Cardiac fibroblast (primary cell): ENCODE measurements at regions not wholly inside any gene's neighbourhood (a gene's known extent, or its start where the extent isn't known, plus 50 kb on each side); places are given as distances from the start of the nearest gene placed in this dataset.
A peak's percentile ranks its signal among the peaks of the same experiment; 100 is the strongest.

Source experiments
- DNase-seq, 2 donors: peaks; one replicate each; pipeline versions ENCODE4 v3.0.0 to v3.0.0-alpha.2; 2010; ENCODE audit warnings: low read depth in 2 of 2
- H3K4me3 ChIP-seq, 2 donors: replicated peaks in 1 of 2; 1 replicate in 1 of 2; 2 replicates in 1 of 2; pipeline ENCODE4 v1.5.1; 2011; ENCODE audit warnings: low read depth in 2 of 2, low read length in 2 of 2, mild to moderate bottlenecking in 2 of 2, moderate library complexity in 1 of 2
- TF ChIP-seq, protein P1 (sequence below): IDR thresholded peaks from one replicate; pipeline ENCODE4 v1.5.1; 2011; ENCODE audit warnings: low read depth, mild to moderate bottlenecking, low read length, inconsistent platforms

DNA sequence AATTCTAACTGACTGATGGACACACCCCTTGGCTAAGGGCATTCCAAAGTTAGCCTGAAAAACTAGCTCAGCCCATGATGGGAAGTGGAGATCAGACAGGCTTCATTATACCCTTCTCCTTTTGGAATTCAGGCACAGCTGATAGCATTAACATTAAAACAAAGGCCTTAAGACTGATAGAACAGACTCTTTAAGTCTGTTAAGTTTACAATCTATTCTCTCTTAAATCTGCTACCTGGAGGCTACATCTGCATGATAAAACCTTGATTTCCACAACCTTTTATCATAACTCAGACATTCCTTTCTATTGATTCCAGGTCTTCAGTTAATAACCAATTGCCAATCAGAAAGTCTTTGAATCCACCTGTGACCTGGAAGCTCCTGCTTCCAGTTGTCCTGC is 281.4 kb downstream of the TUSC1 start:
- TF ChIP-seq, protein P1, sequence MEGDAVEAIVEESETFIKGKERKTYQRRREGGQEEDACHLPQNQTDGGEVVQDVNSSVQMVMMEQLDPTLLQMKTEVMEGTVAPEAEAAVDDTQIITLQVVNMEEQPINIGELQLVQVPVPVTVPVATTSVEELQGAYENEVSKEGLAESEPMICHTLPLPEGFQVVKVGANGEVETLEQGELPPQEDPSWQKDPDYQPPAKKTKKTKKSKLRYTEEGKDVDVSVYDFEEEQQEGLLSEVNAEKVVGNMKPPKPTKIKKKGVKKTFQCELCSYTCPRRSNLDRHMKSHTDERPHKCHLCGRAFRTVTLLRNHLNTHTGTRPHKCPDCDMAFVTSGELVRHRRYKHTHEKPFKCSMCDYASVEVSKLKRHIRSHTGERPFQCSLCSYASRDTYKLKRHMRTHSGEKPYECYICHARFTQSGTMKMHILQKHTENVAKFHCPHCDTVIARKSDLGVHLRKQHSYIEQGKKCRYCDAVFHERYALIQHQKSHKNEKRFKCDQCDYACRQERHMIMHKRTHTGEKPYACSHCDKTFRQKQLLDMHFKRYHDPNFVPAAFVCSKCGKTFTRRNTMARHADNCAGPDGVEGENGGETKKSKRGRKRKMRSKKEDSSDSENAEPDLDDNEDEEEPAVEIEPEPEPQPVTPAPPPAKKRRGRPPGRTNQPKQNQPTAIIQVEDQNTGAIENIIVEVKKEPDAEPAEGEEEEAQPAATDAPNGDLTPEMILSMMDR = no peak
- DNase-seq = no peak
- H3K4me3 ChIP-seq = no peak overlapping the region

DNA sequence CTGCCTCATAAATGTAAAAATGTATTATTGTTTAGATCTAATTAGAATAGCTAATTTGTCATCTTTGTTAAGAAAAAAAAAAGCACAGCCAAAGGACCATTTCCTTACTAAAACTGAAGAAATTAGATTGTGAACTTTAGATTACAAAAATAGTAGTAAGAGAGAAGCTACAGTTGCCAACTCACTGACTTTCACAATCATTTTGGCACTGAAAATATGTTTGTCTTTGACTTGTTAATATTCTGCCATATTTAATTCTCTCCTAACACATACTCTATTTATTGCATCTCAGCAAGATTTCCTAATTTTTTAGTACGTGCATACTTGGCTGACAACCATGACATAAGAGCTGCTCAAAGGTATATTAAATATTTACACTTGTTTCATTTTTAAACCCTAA is 297.1 kb downstream of the TUSC1 start:
- no peak for DNase-seq

DNA sequence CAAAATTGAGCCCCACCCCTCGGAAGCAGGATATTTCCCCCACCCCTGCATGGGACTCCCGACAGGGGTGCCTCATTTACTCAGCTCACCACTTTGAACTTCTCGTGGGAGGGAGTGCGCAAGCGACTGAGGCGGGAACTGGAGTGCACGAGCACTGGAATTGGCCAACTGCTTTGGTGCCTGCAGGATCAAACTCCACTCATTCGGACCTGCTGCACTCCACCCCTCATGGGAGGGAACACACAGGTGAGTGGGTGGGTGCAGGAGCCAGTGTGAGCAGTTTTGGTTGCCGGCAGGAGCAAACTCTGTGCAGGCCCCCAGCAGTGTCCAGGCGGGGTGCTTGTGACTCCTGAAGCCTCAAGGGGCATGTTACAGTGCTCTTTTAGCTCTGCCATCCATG is 301.2 kb downstream of the TUSC1 start:
- TF ChIP-seq, protein P1 = no peak
- H3K4me3 ChIP-seq = no peak overlapping the region
- no peak for DNase-seq

More for the DNA sequence above, 297.1 kb downstream of the TUSC1 start:
- TF ChIP-seq, protein P1 = no peak
- H3K4me3 ChIP-seq = no peak overlapping the region

DNA sequence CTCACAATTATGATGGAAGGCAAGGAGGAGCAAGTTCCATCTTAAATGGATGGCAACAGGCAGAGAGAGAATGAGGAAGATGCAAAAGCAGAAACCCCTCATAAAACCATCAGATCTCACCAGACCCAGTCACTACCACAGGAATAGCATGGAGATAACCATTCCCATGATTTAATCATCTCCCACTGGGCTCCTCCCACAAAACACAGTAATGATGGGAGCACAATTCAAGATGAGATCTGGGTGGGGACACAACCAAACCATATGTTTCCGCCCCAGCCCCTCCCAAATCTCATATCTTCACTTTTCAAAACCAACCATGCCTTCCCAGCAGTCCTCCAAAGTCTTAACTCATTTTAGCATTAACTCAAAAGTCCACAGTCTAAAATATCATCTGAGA is 304.0 kb downstream of the TUSC1 start:
- H3K4me3 ChIP-seq = no peak overlapping the region
- TF ChIP-seq, protein P1 = no peak
- no peak for DNase-seq

DNA sequence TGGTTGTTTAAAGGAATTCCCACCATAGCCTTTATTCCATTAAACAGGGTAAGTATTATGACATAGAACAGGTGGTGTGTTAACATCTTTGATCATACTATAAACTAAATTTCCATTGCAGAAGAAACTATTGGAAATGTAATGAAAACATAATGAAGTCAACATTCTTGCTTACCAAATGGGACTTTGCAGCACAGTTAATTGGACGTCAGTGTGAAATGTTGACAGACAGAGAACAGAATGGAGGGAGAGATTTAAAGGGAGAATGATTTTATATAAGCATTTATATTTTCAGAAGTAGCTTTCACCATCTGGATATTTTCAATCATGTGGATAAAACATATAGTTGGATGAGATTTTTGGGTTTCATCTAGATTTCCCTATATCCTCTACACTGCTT is 311.3 kb downstream of the TUSC1 start:
- TF ChIP-seq, protein P1 = no peak
- DNase-seq = no peak
- H3K4me3 ChIP-seq = no peak overlapping the region

DNA sequence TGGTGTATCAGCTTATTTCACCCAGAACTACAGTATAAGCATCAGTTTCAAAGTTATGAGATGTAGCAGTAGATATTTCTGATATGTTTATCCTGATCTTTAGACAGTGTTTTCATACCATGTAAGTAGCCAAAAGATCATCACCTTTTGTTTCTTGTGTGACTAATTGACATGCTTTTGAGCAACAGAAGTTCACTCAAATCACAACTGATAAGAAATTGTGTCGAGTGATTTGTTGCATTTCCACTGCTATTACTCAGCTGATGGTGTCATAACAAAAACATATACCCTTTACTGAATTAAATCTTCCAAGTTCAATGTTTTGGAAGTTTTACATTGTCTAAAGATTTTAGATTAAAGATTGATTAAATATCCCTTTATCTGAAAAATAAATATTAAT is 324.5 kb downstream of the TUSC1 start:
- TF ChIP-seq, protein P1 = no peak

DNA sequence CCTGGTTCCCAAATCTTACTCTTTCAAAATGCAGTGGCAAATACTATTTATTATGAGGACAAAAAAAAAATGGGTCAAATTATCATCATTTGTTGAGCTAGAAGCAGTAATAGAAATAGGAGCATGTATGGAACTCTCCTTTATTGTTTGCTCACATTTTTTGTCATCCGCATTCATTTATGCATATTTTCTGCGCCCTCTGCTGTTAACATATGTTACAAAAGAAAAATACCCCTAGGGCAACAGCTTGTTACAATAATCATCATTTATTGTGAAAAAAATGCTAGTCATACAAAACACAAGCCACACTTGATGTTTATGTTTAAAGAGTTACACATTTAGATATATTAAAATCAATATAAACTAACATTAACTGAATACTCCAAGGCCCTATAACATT is 328.2 kb downstream of the TUSC1 start:
- peak in 1 of 2 donors; percentile 0 for DNase-seq
- TF ChIP-seq, protein P1 = no peak
- H3K4me3 ChIP-seq = no peak overlapping the region

More for the DNA sequence above, 324.5 kb downstream of the TUSC1 start:
- DNase-seq = no peak
- H3K4me3 ChIP-seq = no peak overlapping the region
